Liver (tissue), 3 donors: ENCODE measurements at regions not wholly inside any gene's neighbourhood (a gene's known extent, or its start where the extent isn't known, plus 50 kb on each side); places are given as distances from the start of the nearest gene placed in this dataset.

ENCODE experiments used
- TAF1 ChIP-seq: conservative IDR thresholded peaks from 2 replicates; pipeline ENCODE4 v1.6.1; 2016; ENCODE audit warnings: antibody characterized with exemption, mild to moderate bottlenecking
- YY1 ChIP-seq: IDR thresholded peaks from 2 replicates; pipeline ENCODE4 v1.6.1; 2016; ENCODE audit warnings: antibody characterized with exemption, mild to moderate bottlenecking
- TF ChIP-seq, protein P1 (sequence below): IDR thresholded peaks from 2 replicates; pipeline ENCODE4 v1.6.1; 2016; ENCODE audit warnings: antibody characterized with exemption, mild to moderate bottlenecking
- TF ChIP-seq, protein P2 (sequence below): fragments of 150-350 bp; IDR thresholded peaks from 2 replicates; pipeline ENCODE4 v1.5.1; 2017; ENCODE audit warnings: improper control_type of control experiment, low read depth, low read length; ENCODE audit not compliant: missing input control
- donor health status: healthy.
- donor health status: healthy.

DNA sequence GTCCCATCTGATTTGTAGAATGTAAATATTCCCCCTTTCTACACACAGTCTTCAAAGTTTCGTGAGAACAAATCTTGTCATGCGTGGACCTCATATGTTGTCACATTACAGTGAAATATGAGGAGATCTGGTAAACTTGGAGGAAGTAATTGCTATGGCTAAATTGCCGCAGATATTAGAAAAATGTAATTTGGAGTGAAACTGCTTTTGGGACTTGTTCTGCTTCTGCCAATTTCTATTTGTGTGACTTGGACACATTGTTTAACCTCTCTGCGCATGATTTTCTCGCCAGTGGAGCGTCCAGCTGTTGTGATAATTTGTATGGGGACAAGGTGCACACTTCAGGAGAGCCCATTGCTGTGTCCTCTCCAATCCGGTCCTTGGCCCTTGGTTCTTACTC lies 693.1 kb upstream of the SLC10A2 start:
- TF ChIP-seq TAF1 (no peak), YY1 (no peak)
- TF ChIP-seq, protein P1, sequence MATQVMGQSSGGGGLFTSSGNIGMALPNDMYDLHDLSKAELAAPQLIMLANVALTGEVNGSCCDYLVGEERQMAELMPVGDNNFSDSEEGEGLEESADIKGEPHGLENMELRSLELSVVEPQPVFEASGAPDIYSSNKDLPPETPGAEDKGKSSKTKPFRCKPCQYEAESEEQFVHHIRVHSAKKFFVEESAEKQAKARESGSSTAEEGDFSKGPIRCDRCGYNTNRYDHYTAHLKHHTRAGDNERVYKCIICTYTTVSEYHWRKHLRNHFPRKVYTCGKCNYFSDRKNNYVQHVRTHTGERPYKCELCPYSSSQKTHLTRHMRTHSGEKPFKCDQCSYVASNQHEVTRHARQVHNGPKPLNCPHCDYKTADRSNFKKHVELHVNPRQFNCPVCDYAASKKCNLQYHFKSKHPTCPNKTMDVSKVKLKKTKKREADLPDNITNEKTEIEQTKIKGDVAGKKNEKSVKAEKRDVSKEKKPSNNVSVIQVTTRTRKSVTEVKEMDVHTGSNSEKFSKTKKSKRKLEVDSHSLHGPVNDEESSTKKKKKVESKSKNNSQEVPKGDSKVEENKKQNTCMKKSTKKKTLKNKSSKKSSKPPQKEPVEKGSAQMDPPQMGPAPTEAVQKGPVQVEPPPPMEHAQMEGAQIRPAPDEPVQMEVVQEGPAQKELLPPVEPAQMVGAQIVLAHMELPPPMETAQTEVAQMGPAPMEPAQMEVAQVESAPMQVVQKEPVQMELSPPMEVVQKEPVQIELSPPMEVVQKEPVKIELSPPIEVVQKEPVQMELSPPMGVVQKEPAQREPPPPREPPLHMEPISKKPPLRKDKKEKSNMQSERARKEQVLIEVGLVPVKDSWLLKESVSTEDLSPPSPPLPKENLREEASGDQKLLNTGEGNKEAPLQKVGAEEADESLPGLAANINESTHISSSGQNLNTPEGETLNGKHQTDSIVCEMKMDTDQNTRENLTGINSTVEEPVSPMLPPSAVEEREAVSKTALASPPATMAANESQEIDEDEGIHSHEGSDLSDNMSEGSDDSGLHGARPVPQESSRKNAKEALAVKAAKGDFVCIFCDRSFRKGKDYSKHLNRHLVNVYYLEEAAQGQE: no peak
- TF ChIP-seq, protein P2, sequence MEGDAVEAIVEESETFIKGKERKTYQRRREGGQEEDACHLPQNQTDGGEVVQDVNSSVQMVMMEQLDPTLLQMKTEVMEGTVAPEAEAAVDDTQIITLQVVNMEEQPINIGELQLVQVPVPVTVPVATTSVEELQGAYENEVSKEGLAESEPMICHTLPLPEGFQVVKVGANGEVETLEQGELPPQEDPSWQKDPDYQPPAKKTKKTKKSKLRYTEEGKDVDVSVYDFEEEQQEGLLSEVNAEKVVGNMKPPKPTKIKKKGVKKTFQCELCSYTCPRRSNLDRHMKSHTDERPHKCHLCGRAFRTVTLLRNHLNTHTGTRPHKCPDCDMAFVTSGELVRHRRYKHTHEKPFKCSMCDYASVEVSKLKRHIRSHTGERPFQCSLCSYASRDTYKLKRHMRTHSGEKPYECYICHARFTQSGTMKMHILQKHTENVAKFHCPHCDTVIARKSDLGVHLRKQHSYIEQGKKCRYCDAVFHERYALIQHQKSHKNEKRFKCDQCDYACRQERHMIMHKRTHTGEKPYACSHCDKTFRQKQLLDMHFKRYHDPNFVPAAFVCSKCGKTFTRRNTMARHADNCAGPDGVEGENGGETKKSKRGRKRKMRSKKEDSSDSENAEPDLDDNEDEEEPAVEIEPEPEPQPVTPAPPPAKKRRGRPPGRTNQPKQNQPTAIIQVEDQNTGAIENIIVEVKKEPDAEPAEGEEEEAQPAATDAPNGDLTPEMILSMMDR: no peak
